K562 (cell line): ENCODE measurements at regions not wholly inside any gene's neighbourhood (a gene's known extent, or its start where the extent isn't known, plus 50 kb on each side); places are given as distances from the start of the nearest gene placed in this dataset.
A peak's percentile ranks its signal among the peaks of the same experiment; 100 is the strongest.

ENCODE experiments used
- ATAC-seq: fragments of 200-7000 bp; cut with Tn5 transposase; 3 replicates; pipeline ENCODE4 v1.9.1; 2020; ENCODE audit warnings: moderate library complexity
- BruUV-seq: library from RNA; stranded (reverse); fragments of 400-500 nt; replicated peaks from 2 replicates; lab custom pipeline; 2021; lab: Mats Ljungman, UMichigan
- CTCF ChIA-PET: fragments of 300-600 bp; formaldehyde crosslinking; extraction: SDS; loops from one replicate; lab custom pipeline; 2021; ENCODE audit warnings: low intra/inter-chr PET ratio; lab: Yijun Ruan, JAX
- POLR2A ChIA-PET: fragments of 300-600, 350-650 bp; sonication (Branson Sonifier 250); formaldehyde crosslinking; extraction: SDS; loops from one replicate; lab custom pipeline; 2021; ENCODE audit warnings: antibody characterized with exemption, inconsistent platforms; lab: Yijun Ruan, JAX
- DNase-seq, 4 experiments: peaks; one replicate each; pipeline versions ENCODE4 v3.0.0 to v3.0.0-alpha.2; 2011 to 2018; ENCODE audit warnings: low spot score in 3 of 4, mixed read lengths in 3 of 4; ENCODE audit errors: extremely low read depth in 1 of 4
- FAIRE-seq: peaks from 2 replicates; lab custom pipeline; 2011; peaks lifted over from hg19 to GRCh38; lab: Jason Lieb, UNC
- H2AFZ ChIP-seq: 2 replicates; pipeline ENCODE4 v1.6.0; 2011; ENCODE audit warnings: low read depth, low read length, control low read depth, inconsistent platforms
- H3K27ac ChIP-seq: fragments of 200-600 bp; 3 replicates; pipeline ENCODE4 v1.8.0; 2011; ENCODE audit warnings: low read depth, mild to moderate bottlenecking, control low read depth, inconsistent platforms, low read length, moderate library complexity, mixed read lengths; ENCODE audit errors: extremely low read depth
- H3K27me3 ChIP-seq, 2 experiments: fragments of 300-600 bp in 1 of 2; 2 replicates in 1 of 2; 3 replicates in 1 of 2; pipeline versions ENCODE4 v1.6.0 to v1.8.0; 2011; ENCODE audit warnings: inconsistent platforms in 2 of 2, low read length in 2 of 2, mild to moderate bottlenecking in 1 of 2, mixed read lengths in 1 of 2, moderate library complexity in 1 of 2; ENCODE audit not compliant: control insufficient read depth in 2 of 2, insufficient read depth in 2 of 2
- H3K36me3 ChIP-seq: fragments of 300-600 bp; 3 replicates; pipeline ENCODE4 v1.8.0; 2011; ENCODE audit warnings: mild to moderate bottlenecking, low read length, inconsistent platforms; ENCODE audit not compliant: control insufficient read depth, insufficient read depth
- H3K4me1 ChIP-seq, 2 experiments: fragments of 200-600 bp in 1 of 2; replicated peaks in 1 of 2; 2 replicates in 1 of 2; 3 replicates in 1 of 2; pipeline versions ENCODE4 v1.5.1 to v1.8.0; 2011; ENCODE audit warnings: inconsistent platforms in 2 of 2, low read length in 2 of 2, mild to moderate bottlenecking in 1 of 2, mixed read lengths in 1 of 2, moderate library complexity in 1 of 2; ENCODE audit not compliant: control insufficient read depth in 2 of 2, insufficient read depth in 2 of 2
- H3K4me2 ChIP-seq: 2 replicates; pipeline ENCODE4 v1.6.1; 2011; ENCODE audit warnings: low read length, control low read depth, inconsistent platforms, mixed read lengths; ENCODE audit not compliant: insufficient read depth
- H3K4me3 ChIP-seq: fragments of 200-600 bp; sonication (generic), shearing (Covaris generic); 2 replicates; pipeline ENCODE4 v1.5.1; 2016; ENCODE audit warnings: control low read depth, inconsistent platforms
- H3K79me2 ChIP-seq: fragments of 200-600 bp; 3 replicates; pipeline ENCODE4 v1.8.0; 2011; ENCODE audit warnings: low read length, inconsistent platforms; ENCODE audit not compliant: control insufficient read depth, insufficient read depth
- H3K9ac ChIP-seq, 2 experiments: 2 replicates each; pipeline versions ENCODE4 v1.6.0 to v1.6.1; 2011; ENCODE audit warnings: low read depth in 2 of 2, low read length in 2 of 2, control low read depth in 1 of 2, inconsistent platforms in 1 of 2, mild to moderate bottlenecking in 1 of 2, mixed read lengths in 1 of 2; ENCODE audit not compliant: insufficient read depth in 1 of 2
- H3K9me1 ChIP-seq: one replicate; pipeline ENCODE4 v1.6.0; 2011; ENCODE audit warnings: inconsistent platforms, mild to moderate bottlenecking, low read length, moderate library complexity; ENCODE audit not compliant: control insufficient read depth, insufficient read depth
- H3K9me3 ChIP-seq: replicated peaks from 2 replicates; pipeline ENCODE4 v1.5.1; 2011; ENCODE audit warnings: low read depth, low read length, inconsistent platforms; ENCODE audit not compliant: control insufficient read depth, insufficient read depth
- H4K20me1 ChIP-seq: replicated peaks from 2 replicates; pipeline ENCODE4 v1.6.1; 2011; ENCODE audit warnings: low read length, inconsistent platforms, mixed read lengths; ENCODE audit not compliant: control insufficient read depth, insufficient read depth
- IRF1 ChIP-seq: sonication (generic); formaldehyde crosslinking; IDR thresholded peaks from 2 replicates; pipeline ENCODE4 v1.8.0; 2022; ENCODE audit warnings: missing genetic modification reagents, mild to moderate bottlenecking, borderline replicate concordance
- KDM1A ChIP-seq, 2 experiments: fragments of 450-650 bp; IDR thresholded peaks; 2 replicates each; pipeline ENCODE4 v1.6.1; 2016; ENCODE audit warnings: mild to moderate bottlenecking in 2 of 2
- MAFG ChIP-seq: fragments of 450-650 bp; conservative IDR thresholded peaks from 2 replicates; pipeline ENCODE4 v1.6.1; 2016; ENCODE audit warnings: missing genetic modification characterization, missing compliant biosample characterization
- MED1 ChIP-seq: sonication (generic); formaldehyde crosslinking; IDR thresholded peaks from 2 replicates; pipeline ENCODE4 v1.8.1; 2023; ENCODE audit warnings: missing genetic modification reagents, borderline replicate concordance
- MXD1 ChIP-seq: fragments of 250-450 bp; sonication (Bioruptor Pico); IDR thresholded peaks from 2 replicates; pipeline ENCODE4 v1.8.0; 2021; ENCODE audit warnings: borderline replicate concordance, mild to moderate bottlenecking, moderate library complexity; ENCODE audit not compliant: poor library complexity, severe bottlenecking
- TARDBP ChIP-seq: fragments of 450-650 bp; IDR thresholded peaks from 2 replicates; pipeline ENCODE4 v1.6.1; 2016
- ZBTB8A ChIP-seq: fragments of 450-650 bp; IDR thresholded peaks from 2 replicates; pipeline ENCODE4 v1.6.1; 2018; ENCODE audit warnings: mild to moderate bottlenecking, moderate library complexity; ENCODE audit not compliant: partially characterized antibody
- ZFP1 ChIP-seq: fragments of 450-650 bp; formaldehyde crosslinking; IDR thresholded peaks from 2 replicates; pipeline ENCODE4 v1.4.0; 2020; ENCODE audit warnings: mild to moderate bottlenecking, mixed read lengths
- ZNF133 ChIP-seq: fragments of 250-450 bp; sonication (Bioruptor Pico); IDR thresholded peaks from 2 replicates; pipeline ENCODE4 v1.4.0; 2020; ENCODE audit warnings: mild to moderate bottlenecking
- ZNF239 ChIP-seq: fragments of 250-450 bp; sonication (Bioruptor Pico); IDR thresholded peaks from 2 replicates; pipeline ENCODE4 v1.4.0; 2020; ENCODE audit warnings: mild to moderate bottlenecking
- WGBS: fragments of 100-300 bp; shearing (Covaris generic); methylation state at CpG from one replicate; pipeline ENCODE4 v1.1.6; 2016; ENCODE audit warnings: low coverage, mixed read lengths; ENCODE audit not compliant: insufficient coverage; ENCODE audit errors: missing lambda C conversion rate; 5-methylcytosine and 5-hydroxymethylcytosine counted together
- in situ Hi-C: fragments of 300-500 bp; cut with MboI; formaldehyde crosslinking; loops from 4 replicates; pipeline ENCODE4 v1.15.0; 2018; ENCODE audit warnings: inconsistent platforms, mixed read lengths
- intact Hi-C: fragments of 100-400 bp; cut with micrococcal nuclease; formaldehyde crosslinking; loops from 2 replicates; pipeline ENCODE4 v1.14.2; 2022
- TF ChIP-seq, protein P1 (sequence below): fragments of 250-450 bp; sonication (Bioruptor Pico); IDR thresholded peaks from 2 replicates; pipeline ENCODE4 v1.4.0; 2020; ENCODE audit warnings: mild to moderate bottlenecking, moderate library complexity

DNA sequence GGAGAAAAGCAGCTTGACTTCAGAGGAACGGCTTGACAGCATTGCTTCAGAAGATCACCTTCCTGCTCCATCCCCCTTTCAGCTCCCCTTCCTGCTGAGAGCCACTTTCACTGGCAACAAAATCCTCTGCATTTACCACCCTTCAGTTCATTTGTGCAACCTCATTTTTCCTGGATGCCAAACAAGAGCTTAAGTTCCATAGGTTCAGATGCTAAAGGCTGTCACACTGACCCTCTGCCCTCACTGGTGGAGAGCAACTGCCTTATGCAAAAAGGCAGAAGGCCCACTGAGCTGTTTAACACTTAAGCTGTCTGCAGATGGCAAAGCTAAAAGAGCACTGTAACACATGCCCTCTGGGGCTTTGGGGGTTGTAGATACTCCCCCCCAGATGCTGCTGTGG, 131.2 kb upstream of the SPACA1 start:
- H3K27ac ChIP-seq: no peak overlapping the region
- WGBS: 0% methylated on average over 1 of the region's 1 CpG
- H2AFZ ChIP-seq: no peak overlapping the region
- H3K79me2 ChIP-seq: no peaks in the 10 kb centered on the region
- ChIA-PET POLR2A (interaction anchor here (0.6 kb wide), 1 partner anchor 57 kb away, joined by 3 read pairs; no protein-coding TSS in a partner anchor), CTCF (no interaction called here)
- no peak overlapping the region for H3K4me3 ChIP-seq
- no peaks in the 10 kb centered on the region for H3K4me1 ChIP-seq
- no peak overlapping the region for H3K4me2 ChIP-seq
- H3K9me1 ChIP-seq: no peaks in the 10 kb centered on the region
- no peaks in the 10 kb centered on the region for H3K27me3 ChIP-seq
- DNase-seq (no peak), FAIRE-seq (no peak), ATAC-seq (no peak)
- no peaks in the 10 kb centered on the region for H3K36me3 ChIP-seq
- in situ Hi-C loops (no loop called here), intact Hi-C loops (no loop called here)
- no peak for TF ChIP-seq ZFP1 (CRISPR knock-in tag)
- H3K9me3 ChIP-seq: no peaks in the 10 kb centered on the region
- H4K20me1 ChIP-seq: no peaks in the 10 kb centered on the region
- H3K9ac ChIP-seq: no peak overlapping the region
- BruUV-seq: no TSS peak

- no TSS peak for BruUV-seq
- ChIA-PET POLR2A (no interaction called here), CTCF (no interaction called here)
- Histone ChIP-seq H3K79me2 (no peaks in the 10 kb centered on the region), H3K9me3 (no peaks in the 10 kb centered on the region), H3K36me3 (no peaks in the 10 kb centered on the region), H3K27me3 (no peaks in the 10 kb centered on the region; a peak in 1 of 5 replicates), H3K9me1 (no peaks in the 10 kb centered on the region), H3K4me1 (no peaks in the 10 kb centered on the region), H4K20me1 (no peaks in the 10 kb centered on the region), H3K4me3 (no peak overlapping the region), H3K4me2 (no peak overlapping the region), H3K27ac (no peak overlapping the region), H3K9ac (no peak overlapping the region), H2AFZ (no peak overlapping the region)
- no peak for FAIRE-seq
- in situ Hi-C loops: no loop called here
- intact Hi-C loops: no loop called here
- DNase-seq: no peak
- WGBS: 1% methylated on average over 4 of the region's 4 CpGs
- no peak for ATAC-seq
- TF ChIP-seq ZBTB8A (no peak), MXD1 (CRISPR knock-in tag) (no peak), TARDBP (no peak), MED1 (no peak), IRF1 (no peak), KDM1A (IDR thresholded peaks at IDR 0.05) (no peak), ZNF239 (no peak), MAFG (tag) (0 out of 2 replicates have a peak, but pooled peaks have one; percentile 26), ZNF133 (CRISPR knock-in tag) (no peak)
- TF ChIP-seq, protein P1, sequence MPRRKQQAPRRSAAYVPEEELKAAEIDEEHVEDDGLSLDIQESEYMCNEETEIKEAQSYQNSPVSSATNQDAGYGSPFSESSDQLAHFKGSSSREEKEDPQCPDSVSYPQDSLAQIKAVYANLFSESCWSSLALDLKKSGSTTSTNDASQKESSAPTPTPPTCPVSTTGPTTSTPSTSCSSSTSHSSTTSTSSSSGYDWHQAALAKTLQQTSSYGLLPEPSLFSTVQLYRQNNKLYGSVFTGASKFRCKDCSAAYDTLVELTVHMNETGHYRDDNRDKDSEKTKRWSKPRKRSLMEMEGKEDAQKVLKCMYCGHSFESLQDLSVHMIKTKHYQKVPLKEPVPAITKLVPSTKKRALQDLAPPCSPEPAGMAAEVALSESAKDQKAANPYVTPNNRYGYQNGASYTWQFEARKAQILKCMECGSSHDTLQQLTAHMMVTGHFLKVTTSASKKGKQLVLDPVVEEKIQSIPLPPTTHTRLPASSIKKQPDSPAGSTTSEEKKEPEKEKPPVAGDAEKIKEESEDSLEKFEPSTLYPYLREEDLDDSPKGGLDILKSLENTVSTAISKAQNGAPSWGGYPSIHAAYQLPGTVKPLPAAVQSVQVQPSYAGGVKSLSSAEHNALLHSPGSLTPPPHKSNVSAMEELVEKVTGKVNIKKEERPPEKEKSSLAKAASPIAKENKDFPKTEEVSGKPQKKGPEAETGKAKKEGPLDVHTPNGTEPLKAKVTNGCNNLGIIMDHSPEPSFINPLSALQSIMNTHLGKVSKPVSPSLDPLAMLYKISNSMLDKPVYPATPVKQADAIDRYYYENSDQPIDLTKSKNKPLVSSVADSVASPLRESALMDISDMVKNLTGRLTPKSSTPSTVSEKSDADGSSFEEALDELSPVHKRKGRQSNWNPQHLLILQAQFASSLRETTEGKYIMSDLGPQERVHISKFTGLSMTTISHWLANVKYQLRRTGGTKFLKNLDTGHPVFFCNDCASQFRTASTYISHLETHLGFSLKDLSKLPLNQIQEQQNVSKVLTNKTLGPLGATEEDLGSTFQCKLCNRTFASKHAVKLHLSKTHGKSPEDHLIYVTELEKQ (CRISPR knock-in tag): no peak
Observed at GRCh38 chr6:87914637-87915395, 132.8 kb upstream of the SPACA1 start.
